NCI-H446 (cell line): ENCODE measurements at regions not wholly inside any gene's neighbourhood (a gene's known extent, or its start where the extent isn't known, plus 50 kb on each side); places are given as distances from the start of the nearest gene placed in this dataset.
"Not testable (repeated sequence)": the region's sequence is repeated elsewhere in the genome, so short reads cannot be mapped to it uniquely, and the experiment has no call there.

Source experiments
- DNase-seq, 2 experiments: peaks; one replicate each; lab custom pipeline; 2025; lab: John Stamatoyannopoulos, UW

DNA sequence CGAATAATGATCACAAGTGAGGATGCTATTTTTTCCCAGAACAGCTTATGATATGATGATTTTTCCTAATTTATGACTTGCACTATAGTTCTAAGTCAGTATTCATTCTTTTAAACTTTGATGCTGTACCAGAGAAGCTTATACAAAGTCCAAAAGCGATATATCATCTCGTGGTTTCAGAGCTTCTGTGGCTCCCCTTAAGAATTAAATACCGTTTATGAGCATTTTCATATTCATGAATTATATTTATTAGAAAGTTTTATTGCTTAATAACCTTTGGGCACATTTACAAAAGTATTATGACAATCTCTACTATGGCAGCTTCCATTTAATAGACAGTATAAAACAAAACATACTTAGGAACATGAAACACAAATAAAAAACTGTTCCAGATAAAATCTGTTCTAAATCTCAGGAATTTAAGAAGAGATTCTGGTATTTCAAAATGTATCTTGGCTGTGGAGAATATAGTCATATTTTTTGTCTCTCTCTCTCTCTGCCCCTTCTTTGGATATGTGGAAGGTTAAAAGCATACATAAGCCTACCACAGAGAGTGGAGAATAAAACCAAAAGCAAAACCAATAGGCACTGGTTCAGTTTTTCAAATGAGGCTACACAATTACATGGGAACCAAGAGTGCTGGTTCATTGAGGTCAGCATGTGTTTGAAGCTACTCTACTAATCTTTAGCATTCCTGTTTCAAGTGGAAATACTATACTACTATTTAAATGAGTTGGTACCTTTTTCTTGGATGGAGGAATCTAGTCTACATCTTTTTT, 884.5 kb upstream of the GJE1 start:
- DNase-seq, result no peak

DNA sequence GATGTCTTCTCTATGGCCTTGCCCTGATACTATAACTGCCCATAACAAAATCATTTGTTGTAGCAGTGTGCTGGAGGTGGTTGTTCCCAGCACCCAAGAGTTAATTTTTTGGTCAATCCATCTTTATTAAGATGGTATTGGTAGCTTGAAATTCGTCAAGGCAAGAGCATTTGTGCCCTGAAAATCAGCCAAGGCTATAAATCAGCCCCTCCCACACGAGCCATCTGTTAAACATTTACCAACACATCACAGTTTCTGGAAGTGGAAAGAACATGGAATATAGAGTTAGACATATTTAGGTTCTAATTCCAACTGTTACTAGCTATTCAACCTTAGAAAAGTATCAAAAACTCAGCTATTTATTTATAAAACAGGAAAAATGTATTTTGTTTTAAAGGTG, 888.4 kb upstream of the GJE1 start:
- peak in 1 of 2 experiments; percentile 66 for DNase-seq

DNA sequence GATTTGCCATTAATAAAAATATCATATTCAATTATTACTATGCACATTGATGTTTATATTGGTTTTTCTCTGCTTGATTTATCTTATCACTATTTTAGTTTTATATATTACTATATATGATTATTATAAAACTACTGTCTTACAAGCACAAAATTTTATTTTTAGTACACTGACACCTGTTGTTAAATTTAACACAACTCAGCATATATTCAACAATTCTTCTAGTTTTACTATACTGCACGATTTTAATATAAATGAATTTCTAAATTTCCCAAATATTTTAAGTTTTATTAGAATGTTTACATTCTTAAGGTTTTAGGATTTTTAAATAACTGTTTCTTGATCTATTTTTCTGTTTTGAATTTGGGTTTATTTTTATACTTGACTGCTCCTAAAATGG, 889.8 kb upstream of the GJE1 start:
- DNase-seq, result no peak

DNA sequence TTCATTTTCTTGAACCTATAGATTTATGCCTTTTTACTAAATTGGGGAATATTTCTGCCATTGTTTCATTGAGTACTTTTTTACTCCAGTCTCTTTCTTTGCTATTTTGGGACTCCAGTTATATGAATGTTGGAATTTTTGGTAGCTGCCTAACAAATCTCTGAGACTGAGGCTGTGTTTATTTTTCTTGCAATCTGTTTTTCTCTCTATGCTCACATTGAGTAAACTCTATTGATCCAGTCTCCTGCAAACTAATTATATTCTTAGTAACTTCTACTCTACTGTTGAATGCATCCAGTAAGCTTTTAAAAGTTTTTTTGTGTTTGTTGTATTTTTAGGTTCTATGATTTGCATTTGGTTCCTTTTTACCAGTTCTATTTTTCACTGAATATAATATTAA, 903.4 kb upstream of the GJE1 start:
- no peak for DNase-seq

DNA sequence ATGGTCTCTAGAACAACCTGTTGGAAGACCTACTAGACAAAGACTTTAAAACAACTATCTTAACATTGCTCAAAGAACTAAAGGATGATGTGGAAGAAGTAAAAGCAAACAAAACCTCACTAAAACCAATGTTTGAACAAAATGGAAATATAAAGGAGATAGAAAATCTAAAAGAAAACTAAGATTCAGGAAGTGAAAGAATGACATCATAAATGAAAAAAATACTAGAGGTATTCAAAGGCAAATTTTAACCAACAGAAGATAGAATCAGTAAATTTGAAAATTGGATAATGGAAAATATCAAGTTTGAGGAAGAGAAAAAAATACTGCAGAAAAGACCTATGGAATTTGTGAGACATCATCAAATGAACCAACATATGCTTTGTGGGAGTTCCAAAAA, 914.1 kb upstream of the GJE1 start:
- DNase-seq, result no peak

DNA sequence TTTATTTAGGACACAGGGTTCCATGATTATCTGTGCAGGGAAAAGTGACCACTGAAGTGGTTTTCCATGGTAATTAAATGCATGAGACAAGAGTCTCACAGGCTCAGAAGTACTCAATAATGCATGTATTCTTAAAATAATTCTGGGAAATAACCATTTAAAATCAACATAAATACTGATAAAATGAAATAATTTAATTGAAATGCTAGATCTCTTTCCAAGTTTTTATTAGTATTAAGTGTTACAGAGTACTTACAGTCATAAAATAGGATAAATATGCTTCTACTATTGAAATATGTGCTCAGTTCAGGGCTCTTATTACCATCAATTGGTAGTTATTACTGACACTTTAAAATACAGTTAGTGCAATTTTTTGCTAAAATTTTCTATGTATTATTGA, 916.0 kb upstream of the GJE1 start:
- DNase-seq, result no peak

DNA sequence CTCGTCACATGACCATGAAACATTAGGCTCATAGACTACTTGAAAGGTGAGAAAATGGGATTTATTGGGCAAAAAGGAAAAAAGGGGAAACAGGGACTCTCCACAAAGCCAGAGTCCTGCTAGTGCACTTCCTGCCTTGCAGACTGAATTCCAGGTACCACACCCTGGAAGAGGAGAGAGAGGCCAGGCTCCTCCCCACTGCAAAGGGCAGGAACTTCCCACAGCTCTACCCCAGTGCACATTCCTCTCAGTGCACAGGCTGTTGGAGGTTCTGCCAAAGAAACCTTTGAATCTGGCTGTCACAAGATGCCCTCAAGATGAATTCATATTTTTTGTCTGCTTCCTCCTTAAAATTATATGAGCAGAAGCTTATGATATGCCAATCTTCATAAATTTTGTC, 920.4 kb upstream of the GJE1 start:
- no peak for DNase-seq

DNA sequence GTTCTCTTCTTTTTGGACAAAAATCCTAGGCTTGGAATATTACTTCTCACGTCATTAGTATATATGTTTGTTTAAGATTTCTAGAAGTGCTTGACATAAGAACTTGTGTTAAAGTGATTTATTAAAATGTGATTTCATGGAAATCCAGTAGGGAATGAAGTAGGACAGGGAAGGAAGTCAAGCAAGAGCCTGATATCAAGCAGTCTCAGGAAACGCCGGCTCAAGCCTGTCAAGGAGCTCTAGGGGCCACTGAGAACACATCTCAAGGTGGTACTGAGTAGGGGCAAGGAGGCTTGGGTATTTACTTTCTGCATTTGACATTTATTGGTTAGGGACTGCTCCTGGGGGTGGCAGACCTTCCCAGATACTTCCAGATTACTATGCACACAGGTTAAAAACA, 920.9 kb upstream of the GJE1 start:
- no peak for DNase-seq

DNA sequence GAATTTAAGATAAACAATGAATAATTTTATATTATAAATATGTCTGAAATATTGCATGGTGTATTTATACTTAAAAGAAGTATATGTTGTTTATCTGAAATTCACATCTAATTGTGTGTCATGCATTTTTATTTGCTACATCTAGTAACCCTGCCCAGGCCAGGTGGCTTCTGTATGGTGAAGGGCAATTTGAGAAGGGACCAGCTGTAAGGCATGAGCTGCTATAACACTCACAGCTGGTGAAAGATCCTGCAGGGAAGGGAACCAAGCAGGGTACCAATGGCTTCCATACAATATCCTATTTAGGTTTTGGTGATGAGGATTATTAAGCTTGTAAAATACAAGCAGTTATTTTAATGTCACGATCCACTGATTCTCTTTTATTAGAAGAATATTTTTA, 921.8 kb upstream of the GJE1 start:
- no peak for DNase-seq

DNA sequence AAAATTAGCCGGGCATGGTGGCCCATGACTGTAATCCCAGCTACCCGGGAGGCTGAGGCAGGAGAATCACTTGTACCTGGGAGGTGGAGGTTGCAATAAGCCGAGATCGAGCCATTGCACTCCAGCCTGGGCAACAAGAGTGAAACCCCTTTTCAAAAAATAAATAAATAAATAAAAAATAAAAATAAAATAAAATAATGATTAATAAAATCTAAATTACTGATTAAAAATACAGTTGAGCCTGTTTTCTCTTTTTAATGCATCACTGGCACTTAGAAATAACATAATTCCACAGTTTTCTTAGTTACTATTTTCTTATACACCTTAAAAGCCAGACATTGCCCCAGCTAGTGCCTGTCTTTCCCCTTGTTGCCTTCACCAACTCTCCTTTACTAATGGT, 922.8 kb upstream of the GJE1 start:
- no peak for DNase-seq

DNA sequence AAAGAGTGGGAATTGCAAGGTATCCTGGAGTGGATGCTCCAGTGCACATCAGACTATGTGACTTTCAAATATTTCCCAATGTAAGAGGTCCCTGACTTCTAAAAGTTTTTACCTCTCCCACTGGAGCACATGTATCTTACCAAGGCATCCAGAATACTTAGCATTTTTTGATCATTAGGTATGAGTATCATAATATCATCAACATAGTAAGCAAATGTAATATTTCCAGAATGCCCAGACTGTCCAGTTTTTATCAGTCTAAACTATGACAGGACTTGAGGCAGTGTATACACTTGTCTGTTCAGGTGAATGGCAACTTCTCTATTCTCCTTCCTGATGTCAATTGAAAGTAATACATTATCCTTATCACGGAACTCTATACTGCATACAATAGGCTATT, 924.6 kb upstream of the GJE1 start:
- DNase-seq, result no peak

DNA sequence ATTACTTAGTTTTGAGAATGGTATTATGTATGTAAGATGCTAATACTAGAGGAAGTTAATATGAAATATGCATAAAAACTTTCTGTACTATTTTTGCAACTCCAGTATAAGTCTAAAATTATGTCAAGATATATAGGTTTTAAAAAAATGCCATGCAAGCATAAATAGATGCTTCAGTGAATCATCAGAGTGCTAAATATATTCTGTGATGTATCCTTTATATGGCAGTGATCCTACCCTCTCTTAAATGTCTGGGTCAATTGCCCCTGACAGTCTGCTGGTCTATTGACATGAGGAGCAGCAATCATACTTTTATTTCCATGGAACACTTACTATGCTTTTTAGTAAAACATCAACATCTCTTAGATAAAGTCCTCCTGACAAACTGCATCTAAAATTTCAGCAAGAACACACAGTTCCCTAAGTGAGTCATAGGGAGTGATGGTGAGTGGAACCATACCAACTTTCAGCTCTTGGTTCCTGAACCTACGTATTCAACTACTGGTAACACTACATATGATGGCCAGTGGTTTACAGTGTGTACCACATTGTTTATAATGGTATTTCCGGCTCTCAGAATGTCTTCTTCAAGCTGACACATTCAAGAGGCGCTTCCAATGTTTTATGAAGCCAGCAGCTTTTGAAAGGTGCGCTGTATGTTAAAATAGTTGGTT, 928.7 kb upstream of the GJE1 start:
- no peak for DNase-seq

DNA sequence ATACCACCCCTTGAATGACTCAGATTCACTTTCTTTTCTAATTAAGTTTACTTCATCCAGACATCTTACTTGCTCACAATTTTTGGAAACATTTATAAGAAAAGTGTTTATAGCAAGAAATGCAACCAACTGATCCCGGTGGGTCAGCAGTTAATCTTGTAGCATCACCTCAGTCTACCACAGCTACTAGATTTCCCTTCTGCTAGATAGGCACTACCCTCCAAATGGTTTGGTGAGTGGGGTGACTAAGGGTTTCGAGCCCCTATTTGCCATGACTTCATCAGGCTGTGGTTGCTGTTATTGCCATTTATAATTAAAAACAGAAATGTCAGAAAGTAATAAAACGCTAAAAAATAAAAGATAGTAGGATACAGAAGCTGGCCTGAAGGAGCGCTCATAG, 930.1 kb upstream of the GJE1 start:
- DNase-seq, result no peak

DNA sequence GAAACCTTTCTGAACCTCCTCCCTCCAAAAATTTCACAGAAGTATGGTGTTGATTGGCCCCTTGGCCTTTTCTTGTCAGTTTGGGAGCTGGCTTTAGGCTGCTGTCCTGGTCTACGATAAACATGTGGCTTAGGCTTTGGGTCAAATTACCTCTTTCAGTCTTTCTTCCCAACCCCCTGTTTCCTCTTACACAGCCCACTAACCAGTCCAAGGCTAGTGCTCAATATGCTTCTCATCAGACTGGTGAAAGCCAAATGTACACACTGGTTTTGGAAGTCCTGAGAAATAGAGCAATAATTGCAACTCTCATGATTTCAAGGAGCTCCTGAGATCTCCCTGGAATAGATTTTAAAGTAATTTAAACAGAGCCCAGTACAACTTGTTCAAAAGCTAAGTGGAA, 933.7 kb upstream of the GJE1 start:
- DNase-seq, result no peak

DNA sequence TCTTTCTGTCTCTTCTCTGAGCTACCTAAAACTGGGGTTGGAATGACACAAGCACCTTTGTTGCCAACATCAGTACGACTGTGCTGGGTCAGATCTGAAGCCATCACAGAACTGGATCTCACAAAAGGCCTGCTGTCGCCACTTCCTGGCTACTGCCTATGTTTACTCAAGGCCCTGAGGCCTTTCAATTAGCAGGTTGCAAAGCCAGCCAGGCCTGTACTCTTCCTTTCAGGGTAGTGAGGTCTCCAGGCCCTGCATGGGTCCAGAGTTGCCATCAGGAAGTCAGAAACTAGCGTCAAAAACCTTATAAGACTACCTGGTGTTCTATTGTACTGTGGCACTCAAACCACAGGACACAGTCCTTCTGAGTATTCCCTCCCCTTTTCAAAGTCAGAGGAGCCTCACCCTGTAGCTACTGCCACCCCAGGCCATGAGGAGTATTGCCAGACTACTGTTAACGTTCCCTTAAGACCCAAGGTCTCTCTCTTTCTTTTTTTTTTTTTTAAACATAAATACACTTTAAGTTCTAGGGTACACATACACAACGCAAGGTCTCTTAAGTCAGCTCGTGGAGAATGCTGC, 937.4 kb upstream of the GJE1 start:
- DNase-seq, result no peak

DNA sequence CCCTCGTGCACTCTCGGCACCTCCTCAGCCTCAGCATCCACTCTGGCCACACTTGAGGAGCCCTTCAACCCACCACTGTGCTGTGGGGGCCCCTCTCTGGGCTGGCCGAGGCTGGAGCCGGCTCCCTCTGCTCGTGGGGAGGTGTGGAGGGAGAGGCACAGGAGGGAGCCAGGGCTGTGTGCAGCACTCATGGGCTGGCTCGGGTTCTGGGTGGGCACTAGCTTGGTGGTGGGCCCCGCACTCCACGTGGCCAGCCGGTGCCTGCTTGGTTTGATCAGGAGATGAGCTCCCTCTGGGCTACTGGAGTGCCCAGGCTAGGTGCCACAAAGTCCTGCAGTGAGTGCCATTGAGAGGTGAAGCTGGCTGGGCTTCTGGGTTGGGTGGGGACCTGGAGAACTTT, 949.4 kb upstream of the GJE1 start:
- no peak for DNase-seq

DNA sequence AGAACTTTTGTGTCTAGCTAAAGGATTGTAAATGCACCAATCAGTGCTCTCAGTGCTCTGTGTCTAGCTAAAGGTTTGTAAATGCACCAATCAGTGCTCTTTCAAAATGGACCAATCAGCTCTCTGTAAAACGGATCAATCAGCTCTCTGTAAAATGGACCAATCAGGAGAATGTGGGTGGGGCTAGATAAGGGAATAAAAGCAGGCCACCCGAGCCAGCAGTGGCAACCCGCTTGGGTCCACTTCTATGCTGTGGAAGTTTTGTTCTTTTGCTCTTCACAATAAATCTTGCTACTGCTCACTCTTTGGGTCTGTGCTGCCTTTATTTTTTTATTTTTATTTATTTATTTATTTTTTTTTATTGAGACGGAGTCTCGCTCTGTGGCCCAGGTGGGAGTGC, 957.3 kb upstream of the GJE1 start:
- DNase-seq, result not testable (repeated sequence)

DNA sequence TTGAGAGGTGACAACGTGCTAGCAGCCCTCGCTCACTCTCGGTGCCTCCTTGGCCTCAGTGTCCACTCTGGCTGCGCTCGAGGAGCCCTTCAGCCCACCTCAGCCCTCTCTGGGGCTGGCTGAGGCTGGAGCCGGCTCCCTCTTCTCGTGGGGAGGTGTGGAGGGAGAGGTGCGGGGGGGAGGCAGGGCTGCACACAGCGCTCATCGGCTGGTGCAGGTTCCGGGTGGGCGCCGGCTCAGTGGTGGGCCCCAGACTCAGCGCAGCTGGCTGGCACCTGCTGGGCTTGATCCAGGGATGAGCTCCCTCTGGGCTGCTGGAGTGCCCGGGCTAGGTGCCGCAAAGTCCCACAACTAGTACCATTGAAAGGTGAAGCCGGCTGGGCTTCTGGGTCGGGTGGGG, 957.8 kb upstream of the GJE1 start:
- DNase-seq, result no peak

DNA sequence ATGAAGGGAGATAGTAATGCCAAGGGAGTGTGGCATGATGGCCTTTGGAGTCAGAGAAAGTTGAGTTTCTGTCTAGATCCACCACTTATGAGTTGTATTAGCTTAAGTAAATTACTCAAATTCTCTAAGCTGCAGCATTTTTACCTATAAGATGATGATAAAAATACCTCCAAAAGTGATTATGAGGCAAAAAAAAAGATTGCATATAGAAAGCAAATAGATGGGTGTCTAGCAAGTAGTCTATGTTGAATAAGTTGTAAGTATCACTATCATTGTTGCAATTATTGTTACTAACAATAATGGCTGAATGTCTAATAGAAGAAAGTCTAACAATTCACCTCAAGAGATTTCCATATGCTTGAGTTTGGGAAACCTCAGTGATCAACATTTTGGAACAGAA, 959.2 kb upstream of the GJE1 start:
- no peak for DNase-seq

DNA sequence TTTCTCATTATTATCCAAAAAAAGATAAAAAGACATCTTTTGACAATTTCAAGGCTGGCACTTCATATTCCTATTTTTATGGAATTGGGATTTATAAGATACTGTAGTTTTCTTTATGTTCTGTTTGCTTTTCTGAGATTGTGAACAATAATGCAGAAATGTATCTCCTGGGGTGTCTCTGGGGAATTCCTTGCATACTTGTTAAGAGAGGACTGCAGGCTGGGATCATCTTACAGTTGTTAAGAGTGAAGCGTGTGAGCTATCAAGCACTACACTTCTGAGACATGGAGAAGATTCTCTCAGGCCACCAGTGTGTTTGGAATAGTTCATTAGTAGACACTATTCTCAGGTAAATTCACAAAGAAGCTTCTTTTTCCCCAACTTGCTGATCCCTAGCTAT, 963.3 kb upstream of the GJE1 start:
- DNase-seq, result no peak

DNA sequence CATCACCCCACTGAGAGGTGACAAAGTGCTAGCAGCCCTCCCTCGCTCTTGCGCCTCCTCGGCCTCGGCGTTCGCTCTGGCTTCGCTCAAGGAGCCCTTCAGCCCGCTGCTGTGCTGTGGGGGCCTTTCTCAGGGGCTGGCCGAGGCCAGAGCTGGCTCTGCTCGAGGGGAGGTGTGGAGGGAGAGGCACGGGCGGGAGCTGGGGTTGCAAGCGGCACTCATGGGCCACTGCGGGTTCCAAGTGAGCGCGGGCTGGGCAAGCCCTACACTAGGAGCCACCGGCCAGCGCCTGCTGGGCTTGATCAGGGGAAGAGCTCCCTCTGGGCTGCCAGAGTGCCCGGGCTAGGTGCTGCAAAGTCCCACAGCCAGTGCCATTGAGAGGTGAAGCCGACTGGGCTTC, 964.8 kb upstream of the GJE1 start:
- no peak for DNase-seq

DNA sequence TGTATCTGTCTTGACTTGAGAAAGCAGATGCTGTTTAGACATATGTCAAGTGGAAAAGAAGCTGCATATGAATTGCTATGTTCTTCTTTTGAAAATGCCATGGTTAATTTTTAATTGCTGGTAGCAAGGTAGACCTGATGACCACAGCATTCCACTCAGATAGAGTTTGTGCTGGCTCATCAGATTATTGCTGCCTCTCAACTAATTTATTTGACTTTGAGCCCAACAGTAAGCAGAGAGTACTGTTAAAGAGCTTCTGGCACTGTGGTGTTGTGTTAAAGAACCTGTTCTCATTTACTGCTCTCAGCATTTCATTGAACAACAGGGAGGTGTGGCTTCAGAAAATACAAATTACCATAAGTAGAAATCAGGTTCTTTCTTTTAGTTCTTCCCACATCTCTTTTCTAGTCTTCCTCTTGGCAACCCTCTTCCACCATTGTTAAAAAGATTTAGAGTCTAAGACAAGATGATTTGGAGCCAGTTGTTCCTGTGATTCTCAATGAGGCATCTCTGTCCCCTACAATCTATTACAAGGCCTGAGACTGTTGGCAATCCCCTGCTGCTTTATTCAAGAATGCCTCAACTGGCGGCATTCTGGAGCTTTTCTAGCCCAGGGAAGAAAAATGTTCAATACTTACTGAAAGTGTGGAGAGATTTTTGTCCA, 967.6 kb upstream of the GJE1 start:
- DNase-seq, result no peak
